ENCODE measurements at regions not wholly inside any gene's neighbourhood (a gene's known extent, or its start where the extent isn't known, plus 50 kb on each side); places are given as distances from the start of the nearest gene placed in this dataset.

- Histone ChIP-seq H3K27ac (ENCODE audit: low read depth, low read length) (no peak overlapping the region), H3K4me2 (ENCODE audit: low read length) (no peak overlapping the region), H3K36me3 (ENCODE audit: control insufficient read depth in 1 of 2, insufficient read depth in 2 of 2, low read length in 2 of 2) (no peaks in the 10 kb centered on the region), H3K79me2 (ENCODE audit: insufficient read depth, low read length) (no peaks in the 10 kb centered on the region), H4K20me1 (ENCODE audit: insufficient read depth) (no peaks in the 10 kb centered on the region), H3K9me3 (ENCODE audit: control insufficient read depth in 1 of 2, insufficient read depth in 1 of 2, low read depth in 1 of 2, low read length in 2 of 2) (no peaks in the 10 kb centered on the region; a peak in 1 of 4 replicates), H2AFZ (ENCODE audit: low read depth, low read length, poor library complexity, severe bottlenecking) (no peak overlapping the region), H3K9me2 (ENCODE audit: insufficient read depth) (no peaks in the 10 kb centered on the region), H3K9ac (ENCODE audit: low read length) (no peak overlapping the region), H3K27me3 (ENCODE audit: insufficient read depth, low read length) (no peaks in the 10 kb centered on the region), H3K4me1 (ENCODE audit: control insufficient read depth in 1 of 2, insufficient read depth in 2 of 2, low read length in 2 of 2) (no peaks in the 10 kb centered on the region), H3K4me3 (replicated peaks in 1 of 2; ENCODE audit: low read depth in 1 of 2, low read length in 2 of 2) (no peak overlapping the region)
- DNase-seq (ENCODE audit: low read depth, low spot score) (no peak), ATAC-seq (no peak)
- intact Hi-C loops (cut with micrococcal nuclease), result no loop called here
- CTCF ChIA-PET, result no interaction called here
- TF ChIP-seq SP1 (IDR thresholded peaks at IDR 0.05; ENCODE audit: low read depth), result no peak
- no peak for TF ChIP-seq MAX (IDR thresholded peaks at IDR 0.05)
- no peak for TF ChIP-seq ZNF274 (IDR thresholded peaks at IDR 0.05; ENCODE audit: low read depth, low read length)
- no peak for TF ChIP-seq POLR2A (IDR thresholded peaks at IDR 0.05; ENCODE audit: borderline replicate concordance, extremely low read depth, insufficient read depth, insufficient read length)
- TF ChIP-seq YY1 (IDR thresholded peaks at IDR 0.05; ENCODE audit: extremely low read depth, insufficient replicate concordance, low read depth, low read length), result no peak
- no peak for TF ChIP-seq EZH2phosphoT487 (IDR thresholded peaks at IDR 0.05; ENCODE audit: borderline replicate concordance)
- TF ChIP-seq CBX3 (IDR thresholded peaks at IDR 0.05; ENCODE audit: low read depth), result no peak
- TF ChIP-seq FOSL1 (IDR thresholded peaks at IDR 0.05; ENCODE audit: low read depth), result no peak
- TF ChIP-seq RAD21 (IDR thresholded peaks at IDR 0.05; ENCODE audit: low read depth), result no peak
- TF ChIP-seq EZH2 (IDR thresholded peaks at IDR 0.05), result no peak
- no peak for TF ChIP-seq REST (IDR thresholded peaks at IDR 0.05; ENCODE audit: low read depth)
- no peak for TF ChIP-seq ZBTB33 (IDR thresholded peaks at IDR 0.05; ENCODE audit: extremely low read depth, insufficient replicate concordance, low read length)
- no peak for TF ChIP-seq SRF (IDR thresholded peaks at IDR 0.05; ENCODE audit: low read depth)
- TF ChIP-seq CTCF (IDR thresholded peaks at IDR 0.05 in 2 of 3, conservative IDR thresholded peaks at IDR 0.05 in 1 of 3; ENCODE audit: borderline replicate concordance in 1 of 3, insufficient read depth in 1 of 3, low read depth in 2 of 3, low read length in 2 of 3), result no peak
- no peak for TF ChIP-seq ELF1 (IDR thresholded peaks at IDR 0.05; ENCODE audit: borderline replicate concordance, low read depth)
- no peak for TF ChIP-seq EGR1 (IDR thresholded peaks at IDR 0.05; ENCODE audit: low read depth)
- POLR2A ChIA-PET, result no interaction called here
- BruUV-seq (replicated peaks), result no TSS peak
- RAD21 ChIA-PET (ENCODE audit: low non-redundant PET in 1 of 2, low total read pairs in 2 of 2, uncharacterized antibody in 2 of 2, unreplicated experiment in 2 of 2), result no interaction called here
Observed at GRCh38 chr5:106423109-106423897, 1247.4 kb downstream of the EFNA5 start.

Data from HCT116 (cell line).